Smooth muscle cell (in vitro differentiated cells): ENCODE measurements at regions not wholly inside any gene's neighbourhood (a gene's known extent, or its start where the extent isn't known, plus 50 kb on each side); places are given as distances from the start of the nearest gene placed in this dataset.

ENCODE experiments used
- DNase-seq: peaks from one replicate; lab custom pipeline; 2025; ENCODE audit not compliant: unreplicated experiment; lab: John Stamatoyannopoulos, UW
- H2AFZ ChIP-seq: fragments of 200-600 bp; sonication (generic); 2 replicates; pipeline ENCODE4 v1.6.0; 2016; ENCODE audit warnings: antibody characterized with exemption, low read depth, mild to moderate bottlenecking
- H3F3A ChIP-seq: fragments of 200-600 bp; sonication (generic); 2 replicates; pipeline ENCODE4 v1.6.0; 2017; ENCODE audit warnings: antibody characterized with exemption, low read depth
- H3K27ac ChIP-seq: fragments of 200-600 bp; sonication (generic); 2 replicates; pipeline ENCODE4 v1.5.1; 2016; ENCODE audit warnings: low read depth, mild to moderate bottlenecking
- H3K27me3 ChIP-seq: fragments of 200-600 bp; sonication (generic); 2 replicates; pipeline ENCODE4 v1.6.1; 2016; ENCODE audit warnings: low read depth, mild to moderate bottlenecking
- H3K36me3 ChIP-seq: fragments of 200-600 bp; sonication (generic); 2 replicates; pipeline ENCODE4 v1.5.1; 2016; ENCODE audit warnings: low read depth
- H3K4me1 ChIP-seq: fragments of 200-600 bp; sonication (generic); 2 replicates; pipeline ENCODE4 v1.5.1; 2016; ENCODE audit warnings: low read depth
- H3K4me2 ChIP-seq: fragments of 200-600 bp; sonication (generic); 2 replicates; pipeline ENCODE4 v1.6.0; 2016; ENCODE audit warnings: mild to moderate bottlenecking
- H3K4me3 ChIP-seq: fragments of 200-600 bp; sonication (generic); 2 replicates; pipeline ENCODE4 v1.5.1; 2016; ENCODE audit warnings: mild to moderate bottlenecking
- H3K79me2 ChIP-seq: fragments of 200-600 bp; sonication (generic); 2 replicates; pipeline ENCODE4 v1.6.0; 2016; ENCODE audit warnings: low read depth, mild to moderate bottlenecking
- H3K9ac ChIP-seq: fragments of 200-600 bp; sonication (generic); 2 replicates; pipeline ENCODE4 v1.6.0; 2016; ENCODE audit warnings: low read depth
- H3K9me3 ChIP-seq: fragments of 200-600 bp; sonication (generic); replicated peaks from 2 replicates; pipeline ENCODE4 v1.5.1; 2016; ENCODE audit warnings: low read depth
- H4K20me1 ChIP-seq: fragments of 200-600 bp; sonication (generic); 2 replicates; pipeline ENCODE4 v1.6.0; 2016; ENCODE audit warnings: low read depth
- WGBS: methylation state at CpG from one replicate; pipeline ENCODE4 v1.1.7; 2016; ENCODE audit warnings: low lambda C conversion rate; 5-methylcytosine and 5-hydroxymethylcytosine counted together
- TF ChIP-seq, protein P1 (sequence below): fragments of 200-600 bp; sonication (generic); IDR thresholded peaks from 2 replicates; pipeline ENCODE4 v1.5.1; 2017; ENCODE audit warnings: borderline replicate concordance, mild to moderate bottlenecking, antibody characterized with exemption; ENCODE audit not compliant: insufficient read depth, poor library complexity, severe bottlenecking

DNA sequence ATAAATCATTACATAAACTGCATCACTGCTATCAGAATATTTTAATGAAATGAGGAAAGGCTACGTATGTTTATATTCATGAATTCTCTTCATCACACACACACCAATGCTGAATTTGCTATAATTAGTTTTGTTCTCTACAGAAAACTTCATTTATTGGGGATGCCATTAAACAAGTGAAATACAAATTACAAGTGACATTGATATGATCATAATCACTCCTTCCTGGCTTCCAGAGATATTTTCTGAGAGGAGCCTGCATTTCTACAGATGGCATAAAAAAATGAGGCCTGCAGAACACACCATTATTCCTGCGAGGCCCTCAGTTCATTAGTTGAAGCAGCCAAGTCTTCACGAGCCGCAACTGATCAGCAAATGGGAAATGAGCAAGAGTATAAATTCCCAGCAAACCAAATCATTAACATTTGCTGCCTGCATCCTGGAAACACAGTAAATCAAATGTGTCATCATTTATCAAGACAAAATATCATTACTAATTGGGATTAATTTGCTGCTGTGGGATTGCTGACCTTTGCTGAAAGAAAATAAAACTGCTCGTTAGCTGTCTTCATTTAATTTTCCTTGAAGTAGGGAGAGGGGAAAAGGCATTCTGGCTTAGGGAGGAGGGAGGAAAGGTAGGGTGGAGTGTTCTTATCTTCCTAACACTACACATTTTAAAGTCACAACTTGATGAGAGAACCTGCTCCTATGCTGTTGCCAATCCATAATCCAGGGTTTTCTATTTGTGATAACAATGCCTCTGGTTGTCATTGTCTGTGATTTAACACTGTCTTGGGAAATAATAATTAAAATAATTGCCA is 921.9 kb downstream of the SQOR start:
- Histone ChIP-seq H3K9me3 (no peaks in the 10 kb centered on the region), H2AFZ (no peak overlapping the region), H3K27me3 (no peaks in the 10 kb centered on the region), H3K4me3 (no peak overlapping the region), H3K4me2 (no peak overlapping the region), H3K27ac (no peak overlapping the region), H3K9ac (no peak overlapping the region), H3K4me1 (no peaks in the 10 kb centered on the region), H3K36me3 (no peaks in the 10 kb centered on the region), H3F3A (no peaks in the 10 kb centered on the region), H4K20me1 (no peaks in the 10 kb centered on the region), H3K79me2 (no peaks in the 10 kb centered on the region)
- no peak for DNase-seq
- WGBS: 93% methylated on average over 5 of the region's 5 CpGs
- TF ChIP-seq, protein P1, sequence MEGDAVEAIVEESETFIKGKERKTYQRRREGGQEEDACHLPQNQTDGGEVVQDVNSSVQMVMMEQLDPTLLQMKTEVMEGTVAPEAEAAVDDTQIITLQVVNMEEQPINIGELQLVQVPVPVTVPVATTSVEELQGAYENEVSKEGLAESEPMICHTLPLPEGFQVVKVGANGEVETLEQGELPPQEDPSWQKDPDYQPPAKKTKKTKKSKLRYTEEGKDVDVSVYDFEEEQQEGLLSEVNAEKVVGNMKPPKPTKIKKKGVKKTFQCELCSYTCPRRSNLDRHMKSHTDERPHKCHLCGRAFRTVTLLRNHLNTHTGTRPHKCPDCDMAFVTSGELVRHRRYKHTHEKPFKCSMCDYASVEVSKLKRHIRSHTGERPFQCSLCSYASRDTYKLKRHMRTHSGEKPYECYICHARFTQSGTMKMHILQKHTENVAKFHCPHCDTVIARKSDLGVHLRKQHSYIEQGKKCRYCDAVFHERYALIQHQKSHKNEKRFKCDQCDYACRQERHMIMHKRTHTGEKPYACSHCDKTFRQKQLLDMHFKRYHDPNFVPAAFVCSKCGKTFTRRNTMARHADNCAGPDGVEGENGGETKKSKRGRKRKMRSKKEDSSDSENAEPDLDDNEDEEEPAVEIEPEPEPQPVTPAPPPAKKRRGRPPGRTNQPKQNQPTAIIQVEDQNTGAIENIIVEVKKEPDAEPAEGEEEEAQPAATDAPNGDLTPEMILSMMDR: no peak

GRCh38 chr15:46567968-46568367 is 933.1 kb downstream of the SQOR start:
- H3K9me3 ChIP-seq: no peaks in the 10 kb centered on the region
- WGBS: 68% methylated on average over 3 of the region's 3 CpGs

DNA sequence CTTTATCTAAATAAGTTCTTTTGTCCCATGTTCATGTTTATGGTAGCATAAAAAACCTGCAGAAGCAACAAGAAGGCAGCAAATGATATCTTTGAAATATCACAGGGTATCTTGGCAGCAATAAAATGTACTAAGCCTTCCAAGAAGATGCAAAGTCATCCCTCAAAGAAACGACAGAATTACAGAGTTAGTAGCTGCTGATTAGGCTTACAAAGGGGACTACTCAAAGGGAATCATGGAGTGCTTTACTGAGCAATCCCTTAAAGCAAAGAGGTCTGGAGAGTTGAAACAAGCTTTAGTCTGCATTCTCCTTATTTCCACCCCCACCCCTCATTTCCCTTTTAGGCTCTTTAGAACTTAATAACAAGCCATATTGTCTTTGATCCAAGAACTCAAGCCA is 935.0 kb downstream of the SQOR start:
- Histone ChIP-seq H3K27me3 (no peaks in the 10 kb centered on the region), H3K4me3 (no peak overlapping the region), H4K20me1 (no peaks in the 10 kb centered on the region), H3K27ac (no peak overlapping the region), H3K4me2 (no peak overlapping the region), H3K9me3 (no peaks in the 10 kb centered on the region), H3K9ac (no peak overlapping the region), H3K4me1 (peaks cover 5% of the 10 kb centered on the region), H3K36me3 (no peaks in the 10 kb centered on the region), H3F3A (no peaks in the 10 kb centered on the region), H2AFZ (peak overlapping the region; percentile 60), H3K79me2 (no peaks in the 10 kb centered on the region)
- no peak for DNase-seq
- TF ChIP-seq, protein P1: no peak
- WGBS: 9% methylated on average over 1 of the region's 1 CpG

More at GRCh38 chr15:46567968-46568367, 933.1 kb downstream of the SQOR start:
- no peak overlapping the region for H2AFZ ChIP-seq
- H3K36me3 ChIP-seq: no peaks in the 10 kb centered on the region
- no peaks in the 10 kb centered on the region for H3K27me3 ChIP-seq
- H3K4me1 ChIP-seq: peaks cover 3% of the 10 kb centered on the region
- no peak overlapping the region for H3K4me2 ChIP-seq
- H3K4me3 ChIP-seq: no peak overlapping the region
- no peak overlapping the region for H3K9ac ChIP-seq
- TF ChIP-seq, protein P1: no peak
- no peak for DNase-seq
- H4K20me1 ChIP-seq: no peaks in the 10 kb centered on the region
- H3K27ac ChIP-seq: no peak overlapping the region
- no peaks in the 10 kb centered on the region for H3K79me2 ChIP-seq
- H3F3A ChIP-seq: no peaks in the 10 kb centered on the region
